ENCODE measurements at regions not wholly inside any gene's neighbourhood (a gene's known extent, or its start where the extent isn't known, plus 50 kb on each side); places are given as distances from the start of the nearest gene placed in this dataset.
"Not testable (repeated sequence)": the region's sequence is repeated elsewhere in the genome, so short reads cannot be mapped to it uniquely, and the experiment has no call there.

GRCh38 chr6:113724927-113725326 is 132.2 kb upstream of the MARCKS start:
- POLR2A ChIA-PET; H3K4me3 Mint-ChIP-seq; H3K36me3 Mint-ChIP-seq (ENCODE audit: low read depth); DNase-seq; H3K4me1 Mint-ChIP-seq; H3K27ac Mint-ChIP-seq; H3K27me3 Mint-ChIP-seq; CTCF ChIA-PET; H3K9me3 Mint-ChIP-seq: not testable (repeated sequence)

- Mint-ChIP-seq H3K9me3 (no peaks in the 10 kb centered on the region), H3K36me3 (ENCODE audit: low read depth) (no peaks in the 10 kb centered on the region), H3K4me1 (no peaks in the 10 kb centered on the region), H3K27me3 (peaks cover 4% of the 10 kb centered on the region), H3K27ac (no peak overlapping the region), H3K4me3 (no peak overlapping the region)
- ChIA-PET CTCF (no interaction called here), POLR2A (no interaction called here)
- no peak for DNase-seq
Measured at GRCh38 chr6:113731541-113731940, 125.6 kb upstream of the MARCKS start.

- H3K36me3 Mint-ChIP-seq (ENCODE audit: low read depth): no peaks in the 10 kb centered on the region
- POLR2A ChIA-PET: no interaction called here
- CTCF ChIA-PET: no interaction called here
- no peak for DNase-seq
- H3K4me3 Mint-ChIP-seq: no peak overlapping the region
- no peak overlapping the region for H3K27ac Mint-ChIP-seq
- peaks cover 4% of the 10 kb centered on the region for H3K27me3 Mint-ChIP-seq
- no peaks in the 10 kb centered on the region for H3K4me1 Mint-ChIP-seq
- no peaks in the 10 kb centered on the region for H3K9me3 Mint-ChIP-seq
Measured at GRCh38 chr6:113732384-113732966, 124.7 kb upstream of the MARCKS start.

GRCh38 chr6:113733381-113733780 is 123.8 kb upstream of the MARCKS start:
- POLR2A ChIA-PET: no interaction called here
- Mint-ChIP-seq H3K36me3 (ENCODE audit: low read depth) (no peaks in the 10 kb centered on the region), H3K4me3 (no peak overlapping the region), H3K9me3 (no peaks in the 10 kb centered on the region), H3K4me1 (no peaks in the 10 kb centered on the region), H3K27ac (no peak overlapping the region), H3K27me3 (peaks cover 4% of the 10 kb centered on the region)
- CTCF ChIA-PET: no interaction called here
- no peak for DNase-seq

GRCh38 chr6:113734982-113735381 is 122.2 kb upstream of the MARCKS start:
- Mint-ChIP-seq H3K27ac (no peak overlapping the region), H3K4me3 (no peak overlapping the region), H3K36me3 (ENCODE audit: low read depth) (no peaks in the 10 kb centered on the region), H3K9me3 (no peaks in the 10 kb centered on the region), H3K27me3 (peaks cover 6% of the 10 kb centered on the region), H3K4me1 (no peaks in the 10 kb centered on the region)
- ChIA-PET CTCF (no interaction called here), POLR2A (no interaction called here)
- no peak for DNase-seq

GRCh38 chr6:113735491-113735890 is 121.7 kb upstream of the MARCKS start:
- CTCF ChIA-PET: no interaction called here
- peaks cover 6% of the 10 kb centered on the region for H3K27me3 Mint-ChIP-seq
- POLR2A ChIA-PET: no interaction called here
- H3K4me3 Mint-ChIP-seq: no peak overlapping the region
- H3K9me3 Mint-ChIP-seq: no peaks in the 10 kb centered on the region
- DNase-seq: no peak
- no peak overlapping the region for H3K27ac Mint-ChIP-seq
- H3K4me1 Mint-ChIP-seq: no peaks in the 10 kb centered on the region
- H3K36me3 Mint-ChIP-seq (ENCODE audit: low read depth): no peaks in the 10 kb centered on the region

- peaks cover 6% of the 10 kb centered on the region for H3K27me3 Mint-ChIP-seq
- CTCF ChIA-PET: no interaction called here
- H3K9me3 Mint-ChIP-seq: no peaks in the 10 kb centered on the region
- no peaks in the 10 kb centered on the region for H3K36me3 Mint-ChIP-seq (ENCODE audit: low read depth)
- no peak for DNase-seq
- no peaks in the 10 kb centered on the region for H3K4me1 Mint-ChIP-seq
- H3K4me3 Mint-ChIP-seq: no peak overlapping the region
- POLR2A ChIA-PET: no interaction called here
- no peak overlapping the region for H3K27ac Mint-ChIP-seq
Measured at GRCh38 chr6:113736978-113737377, 120.2 kb upstream of the MARCKS start.

- ChIA-PET POLR2A (no interaction called here), CTCF (no interaction called here)
- H3K4me1 Mint-ChIP-seq: no peaks in the 10 kb centered on the region
- H3K27me3 Mint-ChIP-seq: peaks cover 6% of the 10 kb centered on the region
- no peaks in the 10 kb centered on the region for H3K9me3 Mint-ChIP-seq
- no peak overlapping the region for H3K27ac Mint-ChIP-seq
- H3K36me3 Mint-ChIP-seq (ENCODE audit: low read depth): no peaks in the 10 kb centered on the region
- no peak overlapping the region for H3K4me3 Mint-ChIP-seq
- DNase-seq: no peak
Measured at GRCh38 chr6:113739041-113739655, 118.0 kb upstream of the MARCKS start.

GRCh38 chr6:113741651-113742050 is 115.5 kb upstream of the MARCKS start:
- Mint-ChIP-seq H3K9me3 (no peaks in the 10 kb centered on the region), H3K27ac (no peak overlapping the region), H3K27me3 (peaks cover 2% of the 10 kb centered on the region), H3K4me3 (no peak overlapping the region), H3K4me1 (no peaks in the 10 kb centered on the region), H3K36me3 (ENCODE audit: low read depth) (no peaks in the 10 kb centered on the region)
- CTCF ChIA-PET: no interaction called here
- POLR2A ChIA-PET: no interaction called here
- no peak for DNase-seq

- Mint-ChIP-seq H3K27me3 (peaks cover 2% of the 10 kb centered on the region), H3K36me3 (ENCODE audit: low read depth) (no peaks in the 10 kb centered on the region), H3K4me3 (no peak overlapping the region), H3K9me3 (no peaks in the 10 kb centered on the region), H3K27ac (no peak overlapping the region), H3K4me1 (no peaks in the 10 kb centered on the region)
- CTCF ChIA-PET: no interaction called here
- POLR2A ChIA-PET: no interaction called here
- DNase-seq: no peak
Measured at GRCh38 chr6:113742342-113742741, 114.8 kb upstream of the MARCKS start.

GRCh38 chr6:113744861-113745260 is 112.3 kb upstream of the MARCKS start:
- DNase-seq: no peak
- Mint-ChIP-seq H3K36me3 (ENCODE audit: low read depth) (no peaks in the 10 kb centered on the region), H3K4me3 (no peak overlapping the region), H3K4me1 (no peaks in the 10 kb centered on the region), H3K27ac (no peak overlapping the region), H3K27me3 (no peaks in the 10 kb centered on the region), H3K9me3 (no peaks in the 10 kb centered on the region)
- ChIA-PET CTCF (no interaction called here), POLR2A (no interaction called here)

- ChIA-PET CTCF (no interaction called here), POLR2A (no interaction called here)
- no peaks in the 10 kb centered on the region for H3K4me1 Mint-ChIP-seq
- H3K4me3 Mint-ChIP-seq: no peak overlapping the region
- H3K27me3 Mint-ChIP-seq: no peaks in the 10 kb centered on the region
- no peaks in the 10 kb centered on the region for H3K9me3 Mint-ChIP-seq
- no peak for DNase-seq
- no peaks in the 10 kb centered on the region for H3K36me3 Mint-ChIP-seq (ENCODE audit: low read depth)
- no peak overlapping the region for H3K27ac Mint-ChIP-seq
Measured at GRCh38 chr6:113750151-113750855, 106.8 kb upstream of the MARCKS start.

- Mint-ChIP-seq H3K9me3 (no peaks in the 10 kb centered on the region), H3K4me1 (no peaks in the 10 kb centered on the region), H3K27me3 (no peaks in the 10 kb centered on the region), H3K4me3 (no peak overlapping the region), H3K27ac (no peak overlapping the region), H3K36me3 (ENCODE audit: low read depth) (no peaks in the 10 kb centered on the region)
- CTCF ChIA-PET: no interaction called here
- POLR2A ChIA-PET: no interaction called here
- DNase-seq: no peak
Measured at GRCh38 chr6:113754291-113754690, 102.9 kb upstream of the MARCKS start.
